SK-N-SH treated with all-trans-retinoic acid at 6 μM for 48 hours (cell line): ENCODE measurements at regions not wholly inside any gene's neighbourhood (a gene's known extent, or its start where the extent isn't known, plus 50 kb on each side); places are given as distances from the start of the nearest gene placed in this dataset.

ENCODE experiments used
- ATAC-seq: fragments of 200-7000 bp; cut with Tn5 transposase; 3 replicates; pipeline ENCODE4 v1.9.1; 2020; ENCODE audit warnings: mild to moderate bottlenecking, moderate library complexity
- ARNTL ChIP-seq: fragments of 450-650 bp; formaldehyde crosslinking; IDR thresholded peaks from 2 replicates; pipeline ENCODE4 v1.5.0; 2020; ENCODE audit warnings: low read depth, mild to moderate bottlenecking, moderate library complexity, borderline replicate concordance
- BACH2 ChIP-seq: fragments of 250-450 bp; sonication (Bioruptor Pico); IDR thresholded peaks from 2 replicates; pipeline ENCODE4 v1.9.0; 2021; ENCODE audit warnings: mild to moderate bottlenecking, borderline replicate concordance
- CREB5 ChIP-seq: fragments of 250-450 bp; sonication (Bioruptor Pico); IDR thresholded peaks from 2 replicates; pipeline ENCODE4 v1.5.1; 2020; ENCODE audit warnings: low read depth, mild to moderate bottlenecking, moderate library complexity
- CSDC2 ChIP-seq: fragments of 250-450 bp; sonication (Bioruptor Pico); IDR thresholded peaks from 2 replicates; pipeline ENCODE4 v1.5.0; 2020; ENCODE audit warnings: mild to moderate bottlenecking, moderate library complexity
- CSRNP3 ChIP-seq: fragments of 250-450 bp; sonication (Bioruptor Pico); IDR thresholded peaks from 2 replicates; pipeline ENCODE4 v1.5.1; 2021; ENCODE audit warnings: mild to moderate bottlenecking, moderate library complexity
- ESRRG ChIP-seq: fragments of 250-450 bp; sonication (Bioruptor Pico); IDR thresholded peaks from 2 replicates; pipeline ENCODE4 v1.6.1; 2021; ENCODE audit warnings: mild to moderate bottlenecking
- ISL1 ChIP-seq: fragments of 250-450 bp; sonication (Bioruptor Pico); IDR thresholded peaks from 2 replicates; pipeline ENCODE4 v2.1.2; 2022; ENCODE audit warnings: mild to moderate bottlenecking, moderate library complexity
- OSR1 ChIP-seq: fragments of 250-450 bp; sonication (Bioruptor Pico); IDR thresholded peaks from 2 replicates; pipeline ENCODE4 v1.8.0; 2022; ENCODE audit warnings: moderate library complexity, mild to moderate bottlenecking, inconsistent platforms
- PATZ1 ChIP-seq: fragments of 250-450 bp; sonication (Bioruptor Pico); IDR thresholded peaks from 2 replicates; pipeline ENCODE4 v1.8.0; 2020; ENCODE audit warnings: mild to moderate bottlenecking, moderate library complexity, borderline replicate concordance
- POU6F1 ChIP-seq: fragments of 250-450 bp; sonication (Bioruptor Pico); IDR thresholded peaks from 2 replicates; pipeline ENCODE4 v1.8.0; 2021; ENCODE audit warnings: low read depth, mild to moderate bottlenecking, moderate library complexity, borderline replicate concordance
- PPARA ChIP-seq: fragments of 250-450 bp; sonication (Bioruptor Pico); IDR thresholded peaks from 2 replicates; pipeline ENCODE4 v1.5.0; 2020; ENCODE audit warnings: mild to moderate bottlenecking, borderline replicate concordance
- RARB ChIP-seq: fragments of 250-450 bp; sonication (Bioruptor Pico); IDR thresholded peaks from 2 replicates; pipeline ENCODE4 v1.8.0; 2021; ENCODE audit warnings: mild to moderate bottlenecking, moderate library complexity
- SNAI2 ChIP-seq: fragments of 250-450 bp; sonication (Bioruptor Pico); IDR thresholded peaks from 2 replicates; pipeline ENCODE4 v1.5.0; 2020; ENCODE audit warnings: mild to moderate bottlenecking, moderate library complexity
- TCF4 ChIP-seq: fragments of 250-450 bp; sonication (Bioruptor Pico); IDR thresholded peaks from 2 replicates; pipeline ENCODE4 v1.8.0; 2021; ENCODE audit warnings: mild to moderate bottlenecking, moderate library complexity, borderline replicate concordance
- TOX ChIP-seq: fragments of 250-450 bp; sonication (Bioruptor Pico); IDR thresholded peaks from 2 replicates; pipeline ENCODE4 v1.8.0; 2021; ENCODE audit warnings: mild to moderate bottlenecking, moderate library complexity, borderline replicate concordance
- TSHZ2 ChIP-seq: fragments of 250-450 bp; sonication (Bioruptor Pico); IDR thresholded peaks from 2 replicates; pipeline ENCODE4 v1.5.0; 2020; ENCODE audit warnings: mild to moderate bottlenecking, moderate library complexity
- ZFP3 ChIP-seq: fragments of 250-450 bp; sonication (Bioruptor Pico); IDR thresholded peaks from 2 replicates; pipeline ENCODE4 v1.5.0; 2020; ENCODE audit warnings: mild to moderate bottlenecking, moderate library complexity
- ZFP30 ChIP-seq: fragments of 450-650 bp; formaldehyde crosslinking; IDR thresholded peaks from 2 replicates; pipeline ENCODE4 v1.5.0; 2022; ENCODE audit warnings: mild to moderate bottlenecking, moderate library complexity
- ZNF565 ChIP-seq: fragments of 450-650 bp; formaldehyde crosslinking; conservative IDR thresholded peaks from 2 replicates; pipeline ENCODE4 v1.5.0; 2020; ENCODE audit warnings: low read depth, mild to moderate bottlenecking, moderate library complexity
- ZNF70 ChIP-seq: fragments of 450-650 bp; formaldehyde crosslinking; IDR thresholded peaks from 2 replicates; pipeline ENCODE4 v1.5.0; 2020; ENCODE audit warnings: mild to moderate bottlenecking, moderate library complexity
- ZNF8 ChIP-seq: fragments of 450-650 bp; formaldehyde crosslinking; IDR thresholded peaks from 2 replicates; pipeline ENCODE4 v1.5.0; 2020; ENCODE audit warnings: mild to moderate bottlenecking, moderate library complexity

DNA sequence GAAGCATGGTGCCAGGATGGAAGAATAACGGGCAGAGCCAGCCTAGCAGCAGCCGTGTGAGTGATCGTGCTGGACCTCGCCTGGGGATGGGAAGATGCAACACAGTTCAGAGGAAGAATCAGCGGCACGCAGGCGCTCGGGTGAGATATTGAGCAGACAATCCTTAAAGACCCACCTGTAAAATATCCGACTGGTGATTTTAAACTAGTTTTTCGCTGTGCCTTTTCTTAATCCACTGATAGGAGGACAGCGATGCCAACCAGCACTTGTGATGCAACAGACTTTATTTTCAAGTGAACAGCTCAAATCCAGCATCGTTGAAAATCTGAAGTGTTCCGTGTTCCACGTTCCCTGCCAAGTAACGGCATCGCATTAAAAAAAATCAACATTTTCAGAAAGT is 214.7 kb downstream of the TEX36 start:
- TF ChIP-seq ISL1 (CRISPR knock-in tag) (no peak), SNAI2 (CRISPR knock-in tag) (no peak), ZFP3 (no peak)
- no peak for ATAC-seq

- ATAC-seq: no peak
- TF ChIP-seq ZNF70 (CRISPR knock-in tag): no peak
- no peak for TF ChIP-seq POU6F1 (CRISPR knock-in tag)
- no peak for TF ChIP-seq TOX (CRISPR knock-in tag)
- TF ChIP-seq ISL1 (CRISPR knock-in tag): no peak
- TF ChIP-seq ARNTL (CRISPR knock-in tag): no peak
- TF ChIP-seq ZFP30 (CRISPR knock-in tag): no peak
- TF ChIP-seq CSDC2 (CRISPR knock-in tag): no peak
- no peak for TF ChIP-seq PATZ1 (CRISPR knock-in tag)
- TF ChIP-seq ESRRG (CRISPR knock-in tag): no peak
- no peak for TF ChIP-seq PPARA (CRISPR knock-in tag)
- no peak for TF ChIP-seq BACH2 (CRISPR knock-in tag)
- no peak for TF ChIP-seq CSRNP3 (CRISPR knock-in tag)
- TF ChIP-seq ZNF8: no peak
- TF ChIP-seq RARB (CRISPR knock-in tag): no peak
- no peak for TF ChIP-seq ZNF565
- no peak for TF ChIP-seq TSHZ2 (CRISPR knock-in tag)
- no peak for TF ChIP-seq CREB5
- TF ChIP-seq TCF4: no peak
- TF ChIP-seq OSR1 (CRISPR knock-in tag): no peak
Observed at GRCh38 chr10:125466685-125467084, 216.3 kb downstream of the TEX36 start.

GRCh38 chr10:125462845-125463244 is 220.1 kb downstream of the TEX36 start:
- TF ChIP-seq ZNF70 (CRISPR knock-in tag) (no peak), CSRNP3 (CRISPR knock-in tag) (no peak), RARB (CRISPR knock-in tag) (no peak), SNAI2 (CRISPR knock-in tag) (no peak), PATZ1 (CRISPR knock-in tag) (no peak), ZNF565 (no peak), ZFP3 (no peak), ESRRG (CRISPR knock-in tag) (no peak)
- ATAC-seq: no peak
